ENCODE measurements at regions not wholly inside any gene's neighbourhood (a gene's known extent, or its start where the extent isn't known, plus 50 kb on each side); places are given as distances from the start of the nearest gene placed in this dataset.

DNA sequence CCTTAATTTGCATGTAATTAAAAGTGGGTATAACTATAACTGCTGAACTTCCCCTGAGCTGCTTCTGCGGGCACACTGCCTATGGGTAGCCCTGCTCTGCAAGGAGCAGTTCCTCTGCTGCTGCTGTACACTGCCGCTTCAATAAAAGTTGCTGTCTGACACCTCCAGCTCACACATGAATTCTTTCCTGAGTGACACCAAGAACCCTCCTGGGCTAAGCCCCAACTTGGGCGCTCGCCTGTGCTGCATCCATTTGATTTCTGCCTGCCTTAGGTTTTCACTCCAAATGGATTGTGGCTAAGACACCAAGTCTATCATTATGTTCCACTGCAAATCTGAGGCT, 215.7 kb downstream of the ANAPC1 start:
- TF ChIP-seq EZH2 (IDR thresholded peaks at IDR 0.05; ENCODE audit: insufficient read depth, poor library complexity, severe bottlenecking) (no peak), EZH2phosphoT487 (IDR thresholded peaks at IDR 0.05; ENCODE audit: insufficient read depth, low read depth) (no peak)

Measured in GM23248 (cell line).